ENCODE measurements at regions not wholly inside any gene's neighbourhood (a gene's known extent, or its start where the extent isn't known, plus 50 kb on each side); places are given as distances from the start of the nearest gene placed in this dataset.

DNA sequence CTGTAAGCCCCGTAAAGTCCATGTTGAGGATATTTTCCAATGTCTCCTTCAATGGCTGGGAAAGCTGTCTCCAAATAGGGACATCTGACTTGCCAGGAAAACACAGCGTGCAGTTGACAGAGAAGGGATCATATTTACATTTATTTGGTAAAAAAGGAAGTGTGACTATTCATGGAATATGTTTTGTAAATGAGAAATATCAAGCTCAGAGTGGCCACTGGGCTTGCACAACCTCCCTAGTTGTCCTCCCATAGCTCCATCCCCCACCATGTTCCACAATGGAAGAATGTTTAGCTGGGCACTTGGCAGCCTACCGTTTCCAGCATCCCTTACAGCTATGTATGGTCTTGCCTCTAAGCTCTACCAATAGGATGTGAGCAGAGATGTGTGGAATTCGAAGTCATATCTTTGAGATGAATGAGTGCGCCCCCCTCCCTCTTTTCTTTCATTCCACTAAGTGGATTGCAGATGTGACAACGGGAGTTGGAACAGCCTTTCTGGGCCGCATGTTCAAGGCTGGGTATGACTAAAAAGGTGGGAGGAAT is 306.6 kb upstream of the ZMIZ1 start:
- ATAC-seq (ENCODE audit: low FRiP score in 2 of 2), result no peak
- Histone ChIP-seq H3K27me3 (no peaks in the 10 kb centered on the region), H3K27ac (no peak overlapping the region), H3K9me3 (no peaks in the 10 kb centered on the region), H3K36me3 (no peaks in the 10 kb centered on the region), H3K4me3 (no peak overlapping the region), H3K4me1 (peaks cover 0 to 12% (median 5%) of the 10 kb centered on the region in 4 donors)
- TF ChIP-seq EP300 (IDR thresholded peaks at IDR 0.05) (no peak), POLR2A (IDR thresholded peaks at IDR 0.05) (no peak), POLR2AphosphoS5 (IDR thresholded peaks at IDR 0.05) (no peak)
- TF ChIP-seq, protein P1, sequence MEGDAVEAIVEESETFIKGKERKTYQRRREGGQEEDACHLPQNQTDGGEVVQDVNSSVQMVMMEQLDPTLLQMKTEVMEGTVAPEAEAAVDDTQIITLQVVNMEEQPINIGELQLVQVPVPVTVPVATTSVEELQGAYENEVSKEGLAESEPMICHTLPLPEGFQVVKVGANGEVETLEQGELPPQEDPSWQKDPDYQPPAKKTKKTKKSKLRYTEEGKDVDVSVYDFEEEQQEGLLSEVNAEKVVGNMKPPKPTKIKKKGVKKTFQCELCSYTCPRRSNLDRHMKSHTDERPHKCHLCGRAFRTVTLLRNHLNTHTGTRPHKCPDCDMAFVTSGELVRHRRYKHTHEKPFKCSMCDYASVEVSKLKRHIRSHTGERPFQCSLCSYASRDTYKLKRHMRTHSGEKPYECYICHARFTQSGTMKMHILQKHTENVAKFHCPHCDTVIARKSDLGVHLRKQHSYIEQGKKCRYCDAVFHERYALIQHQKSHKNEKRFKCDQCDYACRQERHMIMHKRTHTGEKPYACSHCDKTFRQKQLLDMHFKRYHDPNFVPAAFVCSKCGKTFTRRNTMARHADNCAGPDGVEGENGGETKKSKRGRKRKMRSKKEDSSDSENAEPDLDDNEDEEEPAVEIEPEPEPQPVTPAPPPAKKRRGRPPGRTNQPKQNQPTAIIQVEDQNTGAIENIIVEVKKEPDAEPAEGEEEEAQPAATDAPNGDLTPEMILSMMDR (IDR thresholded peaks at IDR 0.05), result no peak
- WGBS, 2 donors, result 85 to 90% methylated on average over 7 of the region's 7 CpGs
- DNase-seq, result no peak

DNA sequence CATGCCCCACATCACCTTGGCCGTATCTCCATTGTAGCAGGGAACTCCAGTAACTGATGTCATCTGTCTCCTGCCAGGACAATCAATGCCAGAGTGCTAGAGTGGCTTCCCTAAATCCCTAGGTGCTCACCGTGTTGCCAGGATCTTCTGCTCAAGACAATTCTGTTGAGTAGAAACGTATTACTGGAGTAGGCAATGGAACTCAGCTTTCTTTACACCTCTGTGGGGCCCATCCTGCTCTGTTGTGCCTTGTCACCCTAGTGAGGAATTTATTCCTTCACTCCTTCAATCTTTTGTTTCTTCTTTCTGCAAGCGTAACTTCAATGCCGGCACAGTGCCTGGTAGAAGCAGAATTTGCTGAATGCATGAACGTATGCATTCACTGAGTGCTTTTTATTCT is 305.5 kb upstream of the ZMIZ1 start:
- ATAC-seq (ENCODE audit: low FRiP score in 2 of 2) (no peak), DNase-seq (no peak)
- Histone ChIP-seq H3K4me3 (no peak overlapping the region), H3K9me3 (no peaks in the 10 kb centered on the region), H3K27ac (no peak overlapping the region), H3K4me1 (peaks cover 0 to 5% (median 0%) of the 10 kb centered on the region in 4 donors), H3K36me3 (no peaks in the 10 kb centered on the region), H3K27me3 (no peaks in the 10 kb centered on the region)
- no peak for TF ChIP-seq POLR2AphosphoS5 (IDR thresholded peaks at IDR 0.05)
- TF ChIP-seq, protein P1 (IDR thresholded peaks at IDR 0.05), result no peak
- no peak for TF ChIP-seq POLR2A (IDR thresholded peaks at IDR 0.05)
- no peak for TF ChIP-seq EP300 (IDR thresholded peaks at IDR 0.05)
- WGBS, 2 donors, result 85 to 91% methylated on average over 6 of the region's 6 CpGs

DNA sequence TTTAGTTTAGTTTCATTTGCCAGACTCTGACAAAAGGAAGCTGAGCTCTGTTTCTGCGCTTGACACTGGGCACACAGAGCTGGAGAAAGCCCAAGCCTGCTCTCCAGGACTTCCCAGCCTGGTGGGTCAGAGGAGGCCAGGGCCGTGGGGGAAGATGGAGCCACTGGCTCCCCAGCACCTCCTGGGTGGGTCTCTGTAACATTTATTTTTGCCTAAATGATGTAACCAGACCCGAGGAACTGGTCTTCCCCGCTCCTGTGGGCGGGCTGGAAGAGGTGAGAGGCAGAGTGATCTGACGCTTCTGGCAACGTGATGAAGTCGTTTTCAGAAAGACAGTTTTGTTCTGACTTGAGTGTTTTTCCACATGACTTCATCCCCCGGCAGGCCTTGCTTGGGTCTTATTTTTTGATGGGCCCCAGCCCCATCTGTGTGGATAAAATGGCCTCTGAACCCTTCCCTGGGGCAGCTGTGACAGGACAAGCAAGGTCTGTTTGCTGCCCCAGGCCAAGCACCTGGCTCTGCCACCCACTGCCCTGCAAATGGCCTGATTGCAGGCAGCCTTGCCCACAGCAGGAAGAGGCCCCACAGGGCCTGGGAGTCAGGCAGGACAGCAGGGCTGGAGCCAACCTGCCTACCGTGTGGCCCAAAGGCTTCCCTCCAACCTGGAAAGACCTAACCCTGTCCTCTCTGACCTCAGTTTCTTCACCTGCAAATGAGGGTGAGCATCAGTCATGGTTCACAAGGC is 304.9 kb upstream of the ZMIZ1 start:
- peaks cover 0 to 5% (median 0%) of the 10 kb centered on the region in 4 donors for H3K4me1 ChIP-seq
- DNase-seq (no peak), ATAC-seq (ENCODE audit: low FRiP score in 2 of 2) (peak in 1 of 2 donors; percentile 59)
- H3K27me3 ChIP-seq, result no peaks in the 10 kb centered on the region
- peak overlapping the region in 1 of 4 donors; percentile 34 for H3K27ac ChIP-seq
- H3K9me3 ChIP-seq, result no peaks in the 10 kb centered on the region
- no peak overlapping the region for H3K4me3 ChIP-seq
- no peaks in the 10 kb centered on the region for H3K36me3 ChIP-seq
- WGBS, 2 donors, result 51 to 69% methylated on average over 10 of the region's 10 CpGs
- TF ChIP-seq POLR2A (IDR thresholded peaks at IDR 0.05) (no peak), POLR2AphosphoS5 (IDR thresholded peaks at IDR 0.05) (no peak), EP300 (IDR thresholded peaks at IDR 0.05) (no peak)
- TF ChIP-seq, protein P1 (IDR thresholded peaks at IDR 0.05), result no peak

DNA sequence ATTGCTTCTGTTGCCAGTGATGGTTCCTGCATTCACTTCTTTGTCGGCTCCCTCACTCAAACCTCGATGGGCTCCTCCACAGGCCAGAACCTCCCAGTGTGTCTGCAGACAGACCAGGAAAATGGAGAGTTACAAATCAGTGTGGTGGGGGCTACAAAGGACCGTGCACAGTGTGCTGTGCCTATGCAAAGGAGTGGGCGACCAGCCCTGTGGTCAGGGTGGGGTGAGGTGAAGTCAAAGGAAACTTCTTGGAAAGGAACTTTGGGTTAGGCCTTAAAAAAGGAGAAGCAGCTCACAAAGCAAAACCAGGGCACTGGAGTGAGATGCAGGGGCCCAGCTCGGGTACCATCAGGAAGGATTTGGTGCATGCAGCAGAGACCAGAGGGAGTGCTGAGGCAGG is 304.3 kb upstream of the ZMIZ1 start:
- H3K4me3 ChIP-seq, result no peak overlapping the region
- 74 to 76% methylated on average over 5 of the region's 5 CpGs for WGBS, 2 donors
- no peak for ATAC-seq (ENCODE audit: low FRiP score in 2 of 2)
- H3K36me3 ChIP-seq, result no peaks in the 10 kb centered on the region
- no peak for DNase-seq
- no peaks in the 10 kb centered on the region for H3K9me3 ChIP-seq
- no peak for TF ChIP-seq POLR2A (IDR thresholded peaks at IDR 0.05)
- TF ChIP-seq EP300 (IDR thresholded peaks at IDR 0.05), result no peak
- TF ChIP-seq, protein P1 (IDR thresholded peaks at IDR 0.05), result no peak
- no peak for TF ChIP-seq POLR2AphosphoS5 (IDR thresholded peaks at IDR 0.05)
- no peaks in the 10 kb centered on the region for H3K27me3 ChIP-seq
- peak overlapping the region in 1 of 4 donors; percentile 34 for H3K27ac ChIP-seq
- peaks cover 0 to 5% (median 0%) of the 10 kb centered on the region in 4 donors for H3K4me1 ChIP-seq
